ENCODE measurements at regions not wholly inside any gene's neighbourhood (a gene's known extent, or its start where the extent isn't known, plus 50 kb on each side); places are given as distances from the start of the nearest gene placed in this dataset.
"Not testable (repeated sequence)": the region's sequence is repeated elsewhere in the genome, so short reads cannot be mapped to it uniquely, and the experiment has no call there.

GRCh38 chr9:124130277-124131075 lies 118.9 kb downstream of the LHX2 start:
- Histone ChIP-seq H3K9me1 (ENCODE audit: control insufficient read depth, extremely low read depth, insufficient read depth, low read length) (no peaks in the 10 kb centered on the region), H2AFZ (ENCODE audit: control insufficient read depth, low read length) (no peak overlapping the region), H3K4me3 (ENCODE audit: control insufficient read depth in 2 of 3, extremely low read depth in 1 of 3, insufficient read depth in 2 of 3, low read depth in 1 of 3, low read length in 3 of 3) (no peak overlapping the region), H3K9me3 (ENCODE audit: control insufficient read depth, low read depth, low read length) (no peaks in the 10 kb centered on the region), H4K20me1 (ENCODE audit: control insufficient read depth, extremely low read depth, insufficient read depth, low read length) (no peaks in the 10 kb centered on the region), H3K4me2 (ENCODE audit: control insufficient read depth, extremely low read depth, insufficient read depth, low read depth, low read length) (no peak overlapping the region), H3K4me1 (ENCODE audit: control insufficient read depth, extremely low read depth, insufficient read depth, low read length) (no peaks in the 10 kb centered on the region), H3K79me2 (ENCODE audit: control insufficient read depth, insufficient read depth, low read length) (no peaks in the 10 kb centered on the region), H3K27ac (ENCODE audit: control insufficient read depth, insufficient read depth, low read length) (no peak overlapping the region), H3K27me3 (ENCODE audit: control insufficient read depth, extremely low read depth, insufficient read depth, low read length) (peaks cover 5% of the 10 kb centered on the region), H3K36me3 (ENCODE audit: control insufficient read depth in 2 of 2, extremely low read depth in 1 of 2, insufficient read depth in 2 of 2, low read length in 2 of 2) (no peaks in the 10 kb centered on the region), H3K9ac (ENCODE audit: control insufficient read depth, extremely low read depth, insufficient read depth, low read length) (no peak overlapping the region)
- DNase-seq (ENCODE audit: low read depth, low spot score) (no peak), FAIRE-seq (no peak)
- TF ChIP-seq CTCF (optimal IDR thresholded peaks at IDR 0.05 in 1 of 3, IDR thresholded peaks at IDR 0.05 in 1 of 3, conservative IDR thresholded peaks at IDR 0.05 in 1 of 3; ENCODE audit: extremely low read depth in 1 of 3, insufficient read depth in 2 of 3, low read length in 3 of 3) (no peak), EZH2 (IDR thresholded peaks at IDR 0.05; ENCODE audit: low read length) (no peak)
- dilution Hi-C loops (cut with MboI; ENCODE audit: extremely low pct_ligation_motif_present, low sequenced_read_pairs): no loop called here

- FAIRE-seq; H3K4me1 ChIP-seq (ENCODE audit: control insufficient read depth, extremely low read depth, insufficient read depth, low read length); H3K9me3 ChIP-seq (ENCODE audit: control insufficient read depth, low read depth, low read length); H4K20me1 ChIP-seq (ENCODE audit: control insufficient read depth, extremely low read depth, insufficient read depth, low read length); H3K27me3 ChIP-seq (ENCODE audit: control insufficient read depth, extremely low read depth, insufficient read depth, low read length); H3K27ac ChIP-seq (ENCODE audit: control insufficient read depth, insufficient read depth, low read length); DNase-seq (ENCODE audit: low read depth, low spot score); H2AFZ ChIP-seq (ENCODE audit: control insufficient read depth, low read length); H3K79me2 ChIP-seq (ENCODE audit: control insufficient read depth, insufficient read depth, low read length); dilution Hi-C loops (cut with MboI; ENCODE audit: extremely low pct_ligation_motif_present, low sequenced_read_pairs); H3K9me1 ChIP-seq (ENCODE audit: control insufficient read depth, extremely low read depth, insufficient read depth, low read length); H3K4me3 ChIP-seq (ENCODE audit: control insufficient read depth in 2 of 3, extremely low read depth in 1 of 3, insufficient read depth in 2 of 3, low read depth in 1 of 3, low read length in 3 of 3); H3K4me2 ChIP-seq (ENCODE audit: control insufficient read depth, extremely low read depth, insufficient read depth, low read depth, low read length); H3K9ac ChIP-seq (ENCODE audit: control insufficient read depth, extremely low read depth, insufficient read depth, low read length); H3K36me3 ChIP-seq (ENCODE audit: control insufficient read depth in 2 of 2, extremely low read depth in 1 of 2, insufficient read depth in 2 of 2, low read length in 2 of 2): not testable (repeated sequence)
Measured at GRCh38 chr9:124131518-124131917, 120.0 kb downstream of the LHX2 start.

GRCh38 chr9:124132671-124133147 lies 121.1 kb downstream of the LHX2 start:
- Histone ChIP-seq H4K20me1 (ENCODE audit: control insufficient read depth, extremely low read depth, insufficient read depth, low read length) (no peaks in the 10 kb centered on the region), H2AFZ (ENCODE audit: control insufficient read depth, low read length) (no peak overlapping the region), H3K9me3 (ENCODE audit: control insufficient read depth, low read depth, low read length) (no peaks in the 10 kb centered on the region), H3K27me3 (ENCODE audit: control insufficient read depth, extremely low read depth, insufficient read depth, low read length) (peaks cover 6% of the 10 kb centered on the region), H3K4me2 (ENCODE audit: control insufficient read depth, extremely low read depth, insufficient read depth, low read depth, low read length) (no peak overlapping the region), H3K27ac (ENCODE audit: control insufficient read depth, insufficient read depth, low read length) (no peak overlapping the region), H3K9me1 (ENCODE audit: control insufficient read depth, extremely low read depth, insufficient read depth, low read length) (no peaks in the 10 kb centered on the region), H3K79me2 (ENCODE audit: control insufficient read depth, insufficient read depth, low read length) (no peaks in the 10 kb centered on the region), H3K4me3 (ENCODE audit: control insufficient read depth in 2 of 3, extremely low read depth in 1 of 3, insufficient read depth in 2 of 3, low read depth in 1 of 3, low read length in 3 of 3) (no peak overlapping the region), H3K9ac (ENCODE audit: control insufficient read depth, extremely low read depth, insufficient read depth, low read length) (no peak overlapping the region), H3K4me1 (ENCODE audit: control insufficient read depth, extremely low read depth, insufficient read depth, low read length) (no peaks in the 10 kb centered on the region), H3K36me3 (ENCODE audit: control insufficient read depth in 2 of 2, extremely low read depth in 1 of 2, insufficient read depth in 2 of 2, low read length in 2 of 2) (no peaks in the 10 kb centered on the region)
- dilution Hi-C loops (cut with MboI; ENCODE audit: extremely low pct_ligation_motif_present, low sequenced_read_pairs): no loop called here
- TF ChIP-seq CTCF (optimal IDR thresholded peaks at IDR 0.05 in 1 of 3, IDR thresholded peaks at IDR 0.05 in 1 of 3, conservative IDR thresholded peaks at IDR 0.05 in 1 of 3; ENCODE audit: extremely low read depth in 1 of 3, insufficient read depth in 2 of 3, low read length in 3 of 3) (no peak), EZH2 (IDR thresholded peaks at IDR 0.05; ENCODE audit: low read length) (no peak)
- DNase-seq (ENCODE audit: low read depth, low spot score): no peak
- FAIRE-seq: no peak

Measured in keratinocyte (primary cell).